Liver (tissue), 8 donors: ENCODE measurements at regions not wholly inside any gene's neighbourhood (a gene's known extent, or its start where the extent isn't known, plus 50 kb on each side); places are given as distances from the start of the nearest gene placed in this dataset.

Source experiments
- DNase-seq: peaks from one replicate; pipeline ENCODE4 v3.0.0-alpha.2; 2017; ENCODE audit warnings: low spot score
- H3K27ac ChIP-seq, 2 donors: one replicate each; pipeline ENCODE4 v1.7.0; 2013; ENCODE audit warnings: inconsistent platforms in 2 of 2, low read length in 2 of 2, control low read depth in 1 of 2, low read depth in 1 of 2, mild to moderate bottlenecking in 1 of 2
- H3K27me3 ChIP-seq, 4 donors: one replicate each; pipeline versions ENCODE4 v1.6.1 to v1.7.0; 2013; ENCODE audit warnings: low read length in 3 of 4, inconsistent platforms in 1 of 4, mild to moderate bottlenecking in 1 of 4, moderate library complexity in 1 of 4; ENCODE audit not compliant: control insufficient read depth in 4 of 4, insufficient read depth in 4 of 4
- H3K36me3 ChIP-seq, 4 donors: one replicate each; pipeline versions ENCODE4 v1.6.1 to v1.7.0; 2013; ENCODE audit warnings: low read length in 3 of 4, mild to moderate bottlenecking in 3 of 4, low read depth in 1 of 4, moderate library complexity in 1 of 4; ENCODE audit not compliant: control insufficient read depth in 4 of 4, insufficient read depth in 3 of 4
- H3K4me1 ChIP-seq, 4 donors: one replicate each; pipeline versions ENCODE4 v1.6.1 to v1.7.0; 2013; ENCODE audit warnings: low read length in 3 of 4, mild to moderate bottlenecking in 3 of 4, moderate library complexity in 1 of 4; ENCODE audit not compliant: control insufficient read depth in 4 of 4, insufficient read depth in 4 of 4
- H3K4me3 ChIP-seq, 3 donors: one replicate each; pipeline versions ENCODE4 v1.6.1 to v1.7.0; 2013; ENCODE audit warnings: low read length in 3 of 3, control low read depth in 1 of 3, low read depth in 1 of 3, mild to moderate bottlenecking in 1 of 3
- H3K9ac ChIP-seq, 2 donors: one replicate each; pipeline ENCODE4 v1.7.0; 2013; ENCODE audit warnings: low read length in 2 of 2, mild to moderate bottlenecking in 2 of 2, moderate library complexity in 2 of 2, control low read depth in 1 of 2, low read depth in 1 of 2
- H3K9me3 ChIP-seq, 4 donors: one replicate each; pipeline versions ENCODE4 v1.6.1 to v1.7.0; 2013; ENCODE audit warnings: low read length in 3 of 4; ENCODE audit not compliant: control insufficient read depth in 4 of 4
- ATF3 ChIP-seq: IDR thresholded peaks from 2 replicates; pipeline ENCODE4 v1.6.1; 2016; ENCODE audit warnings: antibody characterized with exemption
- CTCF ChIP-seq: fragments of 150-350 bp; IDR thresholded peaks from 2 replicates; pipeline ENCODE4 v1.5.1; 2017; ENCODE audit warnings: improper control_type of control experiment, low read depth, low read length; ENCODE audit not compliant: missing input control
- EGR1 ChIP-seq, 2 donors: IDR thresholded peaks; 2 replicates each; pipeline ENCODE4 v1.6.1; 2016 to 2018; ENCODE audit warnings: antibody characterized with exemption in 2 of 2, low read depth in 2 of 2
- FOXA1 ChIP-seq: IDR thresholded peaks from 2 replicates; pipeline ENCODE4 v1.6.1; 2016; ENCODE audit warnings: antibody characterized with exemption
- FOXA2 ChIP-seq: IDR thresholded peaks from 2 replicates; pipeline ENCODE4 v1.6.1; 2016; ENCODE audit warnings: antibody characterized with exemption
- GABPA ChIP-seq, 2 donors: IDR thresholded peaks in 1 of 2; conservative IDR thresholded peaks in 1 of 2; 2 replicates each; pipeline ENCODE4 v1.6.1; 2016; ENCODE audit warnings: antibody characterized with exemption in 2 of 2, mild to moderate bottlenecking in 1 of 2, moderate library complexity in 1 of 2
- HNF4A ChIP-seq, 2 donors: conservative IDR thresholded peaks; 2 replicates each; pipeline ENCODE4 v1.6.1; 2016; ENCODE audit warnings: antibody characterized with exemption in 2 of 2, mild to moderate bottlenecking in 2 of 2
- HNF4G ChIP-seq: IDR thresholded peaks from 2 replicates; pipeline ENCODE4 v1.6.1; 2016; ENCODE audit warnings: antibody characterized with exemption
- JUND ChIP-seq, 2 donors: IDR thresholded peaks; 2 replicates each; pipeline ENCODE4 v1.6.1; 2016; ENCODE audit warnings: antibody characterized with exemption in 2 of 2
- MAX ChIP-seq: IDR thresholded peaks from 2 replicates; pipeline ENCODE4 v1.6.1; 2016; ENCODE audit warnings: antibody characterized with exemption
- NR2F2 ChIP-seq: IDR thresholded peaks from 2 replicates; pipeline ENCODE4 v1.6.1; 2016; ENCODE audit warnings: antibody characterized with exemption
- RAD21 ChIP-seq, 2 donors: IDR thresholded peaks; 2 replicates each; pipeline ENCODE4 v1.6.1; 2016; ENCODE audit warnings: antibody characterized with exemption in 2 of 2, mild to moderate bottlenecking in 2 of 2
- REST ChIP-seq: IDR thresholded peaks from 2 replicates; pipeline ENCODE4 v1.6.1; 2016; ENCODE audit warnings: antibody characterized with exemption, mild to moderate bottlenecking
- RXRA ChIP-seq, 2 donors: IDR thresholded peaks; 2 replicates each; pipeline ENCODE4 v1.6.1; 2017 to 2018; ENCODE audit warnings: antibody characterized with exemption in 2 of 2, mild to moderate bottlenecking in 1 of 2
- SP1 ChIP-seq: IDR thresholded peaks from 2 replicates; pipeline ENCODE4 v1.6.1; 2018; ENCODE audit warnings: antibody characterized with exemption, mild to moderate bottlenecking
- TAF1 ChIP-seq: conservative IDR thresholded peaks from 2 replicates; pipeline ENCODE4 v1.6.1; 2016; ENCODE audit warnings: antibody characterized with exemption, mild to moderate bottlenecking
- YY1 ChIP-seq: IDR thresholded peaks from 2 replicates; pipeline ENCODE4 v1.6.1; 2016; ENCODE audit warnings: antibody characterized with exemption, mild to moderate bottlenecking
- ZBTB33 ChIP-seq: IDR thresholded peaks from 2 replicates; pipeline ENCODE4 v1.6.1; 2016; ENCODE audit warnings: antibody characterized with exemption
- WGBS: extraction: QIAGEN DNeasy Blood & Tissue Kit; methylation state at CpG from one replicate; pipeline ENCODE4 v1.1.7; 2013; 5-methylcytosine and 5-hydroxymethylcytosine counted together
- donor health status: healthy.
- donor health status: healthy.
- donor health status: healthy.
- donor health status: healthy.
- donor health status: healthy.

GRCh38 chr2:204282081-204282480, 263.2 kb upstream of the PARD3B start:
- no peak for DNase-seq
- WGBS: 52% methylated on average over 3 of the region's 3 CpGs
- H3K27ac ChIP-seq: no peak overlapping the region
- no peaks in the 10 kb centered on the region for H3K9me3 ChIP-seq
- no peaks in the 10 kb centered on the region for H3K36me3 ChIP-seq
- peaks cover 0 to 4% (median 0%) of the 10 kb centered on the region in 4 donors for H3K4me1 ChIP-seq
- no peaks in the 10 kb centered on the region for H3K27me3 ChIP-seq
- H3K4me3 ChIP-seq: no peak overlapping the region
- H3K9ac ChIP-seq: no peak overlapping the region
- no peak for TF ChIP-seq HNF4A (conservative IDR thresholded peaks at IDR 0.05)
- TF ChIP-seq MAX: no peak
- no peak for TF ChIP-seq NR2F2
- TF ChIP-seq YY1: no peak
- no peak for TF ChIP-seq CTCF
- TF ChIP-seq GABPA (IDR thresholded peaks at IDR 0.05 in 1 of 2, conservative IDR thresholded peaks at IDR 0.05 in 1 of 2): no peak
- TF ChIP-seq REST: no peak
- no peak for TF ChIP-seq RAD21 (IDR thresholded peaks at IDR 0.05)
- no peak for TF ChIP-seq HNF4G
- no peak for TF ChIP-seq ZBTB33
- TF ChIP-seq RXRA (IDR thresholded peaks at IDR 0.05): no peak
- no peak for TF ChIP-seq TAF1
- TF ChIP-seq FOXA1: no peak
- TF ChIP-seq FOXA2: no peak
- no peak for TF ChIP-seq EGR1 (IDR thresholded peaks at IDR 0.05; ENCODE audit: low read depth in 2 of 2)
- TF ChIP-seq JUND (IDR thresholded peaks at IDR 0.05): no peak
- TF ChIP-seq ATF3: no peak
- no peak for TF ChIP-seq SP1

GRCh38 chr2:204282525-204282924, 262.8 kb upstream of the PARD3B start:
- DNase-seq: no peak
- WGBS: 58% methylated on average over 4 of the region's 4 CpGs
- Histone ChIP-seq H3K4me1 (peaks cover 0 to 4% (median 0%) of the 10 kb centered on the region in 4 donors), H3K36me3 (no peaks in the 10 kb centered on the region), H3K4me3 (no peak overlapping the region), H3K9ac (no peak overlapping the region), H3K9me3 (no peaks in the 10 kb centered on the region), H3K27me3 (no peaks in the 10 kb centered on the region), H3K27ac (no peak overlapping the region)
- TF ChIP-seq RXRA (IDR thresholded peaks at IDR 0.05): no peak
- TF ChIP-seq REST: no peak
- no peak for TF ChIP-seq JUND (IDR thresholded peaks at IDR 0.05)
- no peak for TF ChIP-seq HNF4G
- no peak for TF ChIP-seq SP1
- TF ChIP-seq MAX: no peak
- no peak for TF ChIP-seq TAF1
- no peak for TF ChIP-seq ZBTB33
- TF ChIP-seq FOXA2: no peak
- no peak for TF ChIP-seq FOXA1
- TF ChIP-seq RAD21 (IDR thresholded peaks at IDR 0.05): no peak
- no peak for TF ChIP-seq NR2F2
- TF ChIP-seq YY1: no peak
- TF ChIP-seq HNF4A (conservative IDR thresholded peaks at IDR 0.05): no peak
- no peak for TF ChIP-seq GABPA (IDR thresholded peaks at IDR 0.05 in 1 of 2, conservative IDR thresholded peaks at IDR 0.05 in 1 of 2)
